Keratinocyte (primary cell): ENCODE measurements at regions not wholly inside any gene's neighbourhood (a gene's known extent, or its start where the extent isn't known, plus 50 kb on each side); places are given as distances from the start of the nearest gene placed in this dataset.

Experiments used
- DNase-seq: peaks from one replicate; pipeline ENCODE4 v3.0.0-alpha.2; 2011; ENCODE audit warnings: low read depth, missing footprints, low spot score
- FAIRE-seq: peaks from 2 replicates; lab custom pipeline; 2011; peaks lifted over from hg19 to GRCh38; lab: Jason Lieb, UNC
- H2AFZ ChIP-seq: 2 replicates; pipeline ENCODE4 v1.6.0; 2012; ENCODE audit warnings: low read length, control low read depth, inconsistent platforms; ENCODE audit not compliant: control insufficient read depth
- H3K27ac ChIP-seq: 2 replicates; pipeline ENCODE4 v1.5.1; 2011; ENCODE audit warnings: low read length; ENCODE audit not compliant: control insufficient read depth, insufficient read depth
- H3K27me3 ChIP-seq: 3 replicates; pipeline ENCODE4 v1.6.0; 2011; ENCODE audit warnings: low read length; ENCODE audit not compliant: control insufficient read depth, insufficient read depth; ENCODE audit errors: extremely low read depth
- H3K36me3 ChIP-seq, 2 experiments: 2 replicates in 1 of 2; 3 replicates in 1 of 2; pipeline ENCODE4 v1.5.1; 2011; ENCODE audit warnings: low read length in 2 of 2, mild to moderate bottlenecking in 1 of 2; ENCODE audit not compliant: control insufficient read depth in 2 of 2, insufficient read depth in 2 of 2; ENCODE audit errors: extremely low read depth in 1 of 2
- H3K4me1 ChIP-seq: 3 replicates; pipeline ENCODE4 v1.5.1; 2011; ENCODE audit warnings: low read length; ENCODE audit not compliant: control insufficient read depth, insufficient read depth; ENCODE audit errors: extremely low read depth
- H3K4me2 ChIP-seq: 3 replicates; pipeline ENCODE4 v1.6.0; 2011; ENCODE audit warnings: low read depth, low read length; ENCODE audit not compliant: control insufficient read depth, insufficient read depth; ENCODE audit errors: extremely low read depth
- H3K4me3 ChIP-seq, 3 experiments: fragments of 200-600 bp in 1 of 3; sonication (generic) in 1 of 3; 2 replicates in 2 of 3; 3 replicates in 1 of 3; pipeline ENCODE4 v1.5.1; 2011 to 2016; ENCODE audit warnings: low read length in 3 of 3, mild to moderate bottlenecking in 3 of 3, control low read depth in 2 of 3, inconsistent platforms in 1 of 3, low read depth in 1 of 3, mixed read lengths in 1 of 3, mixed run types in 1 of 3, moderate library complexity in 1 of 3; ENCODE audit not compliant: control insufficient read depth in 2 of 3, insufficient read depth in 2 of 3; ENCODE audit errors: extremely low read depth in 1 of 3
- H3K79me2 ChIP-seq: 2 replicates; pipeline ENCODE4 v1.6.0; 2012; ENCODE audit warnings: low read length; ENCODE audit not compliant: control insufficient read depth, insufficient read depth
- H3K9ac ChIP-seq: 3 replicates; pipeline ENCODE4 v1.6.0; 2011; ENCODE audit warnings: low read length; ENCODE audit not compliant: control insufficient read depth, insufficient read depth; ENCODE audit errors: extremely low read depth
- H3K9me1 ChIP-seq: 3 replicates; pipeline ENCODE4 v1.6.0; 2011; ENCODE audit warnings: low read length; ENCODE audit not compliant: control insufficient read depth, insufficient read depth; ENCODE audit errors: extremely low read depth
- H3K9me3 ChIP-seq: 2 replicates; pipeline ENCODE4 v1.5.1; 2012; ENCODE audit warnings: low read depth, low read length; ENCODE audit not compliant: control insufficient read depth
- H4K20me1 ChIP-seq: 3 replicates; pipeline ENCODE4 v1.6.0; 2011; ENCODE audit warnings: low read length; ENCODE audit not compliant: control insufficient read depth, insufficient read depth; ENCODE audit errors: extremely low read depth
- CTCF ChIP-seq, 3 experiments: IDR thresholded peaks in 1 of 3; conservative IDR thresholded peaks in 1 of 3; optimal IDR thresholded peaks in 1 of 3; 2 replicates in 2 of 3; 3 replicates in 1 of 3; pipeline versions ENCODE3 to v1.5.1; 2011; ENCODE audit warnings: low read length in 3 of 3, mild to moderate bottlenecking in 3 of 3, moderate library complexity in 2 of 3, control low read depth in 1 of 3, inconsistent platforms in 1 of 3; ENCODE audit not compliant: insufficient read depth in 2 of 3; ENCODE audit errors: extremely low read depth in 1 of 3
- EZH2 ChIP-seq: IDR thresholded peaks from one replicate; pipeline ENCODE4 v1.6.1; 2012; ENCODE audit warnings: inconsistent platforms, mild to moderate bottlenecking, low read length, moderate library complexity
- dilution Hi-C: fragments of 300-500 bp; cut with MboI; formaldehyde crosslinking; loops from one replicate; pipeline ENCODE4 v1.7.0; 2020; ENCODE audit warnings: low sequenced_read_pairs; ENCODE audit not compliant: extremely low pct_ligation_motif_present

GRCh38 chr13:50585674-50586413 is 257.6 kb downstream of the DLEU7 start:
- H3K27ac ChIP-seq = no peak overlapping the region
- H3K4me2 ChIP-seq = no peak overlapping the region
- H3K9me3 ChIP-seq = no peaks in the 10 kb centered on the region
- no peak overlapping the region for H2AFZ ChIP-seq
- TF ChIP-seq CTCF (optimal IDR thresholded peaks at IDR 0.05 in 1 of 3, IDR thresholded peaks at IDR 0.05 in 1 of 3, conservative IDR thresholded peaks at IDR 0.05 in 1 of 3; ENCODE audit: extremely low read depth in 1 of 3, insufficient read depth in 2 of 3, low read length in 3 of 3) = no peak
- TF ChIP-seq EZH2 = no peak
- H3K79me2 ChIP-seq = no peaks in the 10 kb centered on the region
- H3K4me3 ChIP-seq = no peak overlapping the region
- peaks cover 4% of the 10 kb centered on the region for H3K27me3 ChIP-seq
- H4K20me1 ChIP-seq = no peaks in the 10 kb centered on the region
- H3K4me1 ChIP-seq = peaks cover 29% of the 10 kb centered on the region
- no peaks in the 10 kb centered on the region for H3K9me1 ChIP-seq
- dilution Hi-C loops = no loop called here
- FAIRE-seq (no peak), DNase-seq (no peak)
- no peaks in the 10 kb centered on the region for H3K36me3 ChIP-seq
- no peak overlapping the region for H3K9ac ChIP-seq

GRCh38 chr13:50586414-50587083 is 256.9 kb downstream of the DLEU7 start:
- peaks cover 30% of the 10 kb centered on the region for H3K4me1 ChIP-seq
- H3K9ac ChIP-seq = no peak overlapping the region
- H3K4me2 ChIP-seq = no peak overlapping the region
- no peak overlapping the region for H3K4me3 ChIP-seq
- no peaks in the 10 kb centered on the region for H3K36me3 ChIP-seq
- H3K9me1 ChIP-seq = no peaks in the 10 kb centered on the region
- no peaks in the 10 kb centered on the region for H3K9me3 ChIP-seq
- H3K27ac ChIP-seq = no peak overlapping the region
- no peaks in the 10 kb centered on the region for H3K79me2 ChIP-seq
- FAIRE-seq = no peak
- TF ChIP-seq EZH2 (no peak), CTCF (optimal IDR thresholded peaks at IDR 0.05 in 1 of 3, IDR thresholded peaks at IDR 0.05 in 1 of 3, conservative IDR thresholded peaks at IDR 0.05 in 1 of 3; ENCODE audit: extremely low read depth in 1 of 3, insufficient read depth in 2 of 3, low read length in 3 of 3) (no peak)
- dilution Hi-C loops = no loop called here
- DNase-seq = no peak
- no peak overlapping the region for H2AFZ ChIP-seq
- H3K27me3 ChIP-seq = peaks cover 4% of the 10 kb centered on the region
- no peaks in the 10 kb centered on the region for H4K20me1 ChIP-seq
